HepG2 (cell line): ENCODE measurements at regions not wholly inside any gene's neighbourhood (a gene's known extent, or its start where the extent isn't known, plus 50 kb on each side); places are given as distances from the start of the nearest gene placed in this dataset.
"Not testable (repeated sequence)": the region's sequence is repeated elsewhere in the genome, so short reads cannot be mapped to it uniquely, and the experiment has no call there.

Experiments
- CTCF ChIP-seq: sonication (generic); formaldehyde crosslinking; IDR thresholded peaks from 2 replicates; pipeline ENCODE4 v1.5.0; 2020; ENCODE audit warnings: mild to moderate bottlenecking, missing genetic modification reagents, moderate library complexity
- FLYWCH1 ChIP-seq: sonication (generic); formaldehyde crosslinking; IDR thresholded peaks from 2 replicates; pipeline ENCODE4 v1.8.1; 2023; ENCODE audit warnings: mild to moderate bottlenecking, missing genetic modification reagents
- NFRKB ChIP-seq: fragments of 450-650 bp; IDR thresholded peaks from 2 replicates; pipeline ENCODE4 v1.6.1; 2017
- PBX3 ChIP-seq: sonication (generic); formaldehyde crosslinking; IDR thresholded peaks from 2 replicates; pipeline ENCODE4 v1.8.1; 2023; ENCODE audit warnings: missing genetic modification reagents, inconsistent platforms, borderline replicate concordance
- RXRA ChIP-seq: sonication (generic); formaldehyde crosslinking; IDR thresholded peaks from 2 replicates; pipeline ENCODE4 v1.5.1; 2020; ENCODE audit warnings: missing genetic modification reagents
- SETDB1 ChIP-seq: sonication (generic); formaldehyde crosslinking; IDR thresholded peaks from 2 replicates; pipeline ENCODE4 v1.5.1; 2020; ENCODE audit warnings: missing genetic modification reagents, mild to moderate bottlenecking, borderline replicate concordance
- TFDP1 ChIP-seq: IDR thresholded peaks from 2 replicates; pipeline ENCODE4 v1.6.1; 2016; ENCODE audit warnings: missing compliant biosample characterization, missing genetic modification reagents, borderline replicate concordance
- ZNF274 ChIP-seq: sonication (generic); formaldehyde crosslinking; IDR thresholded peaks from 2 replicates; pipeline ENCODE4 v1.5.1; 2020; ENCODE audit warnings: mild to moderate bottlenecking, missing genetic modification reagents
- ZNF556 ChIP-seq: sonication (generic); formaldehyde crosslinking; IDR thresholded peaks from 2 replicates; pipeline ENCODE4 v1.4.0; 2020; ENCODE audit warnings: mild to moderate bottlenecking, missing genetic modification reagents, borderline replicate concordance
- ZNF747 ChIP-seq: sonication (generic); formaldehyde crosslinking; IDR thresholded peaks from 2 replicates; pipeline ENCODE4 v1.8.1; 2023; ENCODE audit warnings: missing genetic modification reagents, mild to moderate bottlenecking, borderline replicate concordance
- ZNF75D ChIP-seq: sonication (generic); formaldehyde crosslinking; IDR thresholded peaks from 2 replicates; pipeline ENCODE4 v1.8.1; 2023; ENCODE audit warnings: missing genetic modification reagents, mild to moderate bottlenecking, borderline replicate concordance

- not testable (repeated sequence) for TF ChIP-seq SETDB1 (CRISPR knock-in tag); CTCF (CRISPR knock-in tag); TFDP1 (CRISPR knock-in tag); ZNF747 (CRISPR knock-in tag); RXRA (CRISPR knock-in tag); NFRKB; ZNF75D (CRISPR knock-in tag); ZNF556 (CRISPR knock-in tag); PBX3 (CRISPR knock-in tag); FLYWCH1 (CRISPR knock-in tag); ZNF274 (CRISPR knock-in tag)
These were observed 192.7 kb downstream of the POTEG start for GRCh38 chr14:19241451-19241850.
